Spinal cord (tissue), 9 donors: ENCODE measurements at regions not wholly inside any gene's neighbourhood (a gene's known extent, or its start where the extent isn't known, plus 50 kb on each side); places are given as distances from the start of the nearest gene placed in this dataset.

ENCODE experiments used
- DNase-seq, 6 donors: peaks; one replicate each; pipeline versions ENCODE4 v3.0.0 to v3.0.0-alpha.2; 2013 to 2015; ENCODE audit warnings: low spot score in 6 of 6, low read depth in 4 of 6
- H3K27ac ChIP-seq: one replicate; pipeline ENCODE4 v1.5.1; 2013; ENCODE audit warnings: low read depth, low read length, control low read depth
- H3K27me3 ChIP-seq: one replicate; pipeline ENCODE4 v1.6.1; 2013; ENCODE audit warnings: low read length; ENCODE audit not compliant: control insufficient read depth, insufficient read depth
- H3K36me3 ChIP-seq: one replicate; pipeline ENCODE4 v1.6.1; 2013; ENCODE audit warnings: low read length; ENCODE audit not compliant: control insufficient read depth, insufficient read depth
- H3K4me1 ChIP-seq: one replicate; pipeline ENCODE4 v1.6.1; 2013; ENCODE audit warnings: low read length; ENCODE audit not compliant: control insufficient read depth, insufficient read depth
- H3K4me3 ChIP-seq: one replicate; pipeline ENCODE4 v1.5.1; 2013; ENCODE audit warnings: low read depth, low read length, control low read depth
- H3K9me3 ChIP-seq: one replicate; pipeline ENCODE4 v1.6.1; 2013; ENCODE audit warnings: low read length; ENCODE audit not compliant: control insufficient read depth, insufficient read depth
- WGBS: methylation state at CpG from one replicate; pipeline ENCODE4 v1.1.5; 2013; ENCODE audit warnings: missing lambda C conversion rate; ENCODE audit not compliant: insufficient coverage; 5-methylcytosine and 5-hydroxymethylcytosine counted together
- donor health status: healthy.

DNA sequence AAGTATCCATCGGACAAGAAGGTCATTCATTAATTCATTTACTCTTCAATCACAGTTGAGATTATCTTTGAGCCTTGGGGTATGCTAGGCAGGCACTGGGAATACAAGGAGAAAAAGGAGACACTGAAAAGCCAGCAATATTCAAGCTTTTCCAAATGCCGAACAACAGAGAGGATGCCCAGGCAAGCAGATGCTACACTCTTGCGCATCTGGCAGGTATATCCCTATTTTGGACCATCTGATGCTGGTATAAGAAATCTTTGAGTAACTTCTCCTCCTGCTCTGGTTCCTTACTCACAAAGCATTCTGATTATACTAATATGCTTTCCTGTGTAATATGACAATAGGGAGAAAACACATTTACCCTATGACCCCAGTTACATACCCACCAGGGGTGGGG lies 354.9 kb downstream of the CBLL2 start:
- DNase-seq = no peak
- no peak overlapping the region for H3K27ac ChIP-seq
- no peaks in the 10 kb centered on the region for H3K36me3 ChIP-seq
- WGBS = 60% methylated on average over 1 of the region's 3 CpGs
- no peak overlapping the region for H3K4me3 ChIP-seq
- no peaks in the 10 kb centered on the region for H3K4me1 ChIP-seq
- no peaks in the 10 kb centered on the region for H3K27me3 ChIP-seq
- H3K9me3 ChIP-seq = no peaks in the 10 kb centered on the region

DNA sequence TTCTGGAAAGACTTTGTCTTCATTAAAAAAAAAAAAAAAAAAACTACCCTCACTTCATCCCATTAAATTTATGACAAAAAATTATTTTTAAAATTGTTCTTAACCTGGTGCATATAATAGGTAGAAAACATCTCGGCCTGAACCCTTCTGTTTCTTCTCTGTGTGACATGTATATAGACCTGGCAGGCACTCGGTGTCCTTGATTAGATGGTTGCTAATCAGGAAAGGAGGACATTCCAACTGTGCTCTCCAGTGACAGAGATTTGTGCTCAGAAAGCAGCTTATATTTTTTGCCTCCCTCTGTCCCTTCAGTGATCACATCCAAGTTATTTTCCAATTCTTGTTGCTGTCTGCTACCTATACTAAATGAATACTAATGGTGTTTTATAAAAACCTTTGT lies 355.6 kb downstream of the CBLL2 start:
- H3K36me3 ChIP-seq = no peaks in the 10 kb centered on the region
- WGBS = 17% methylated on average over 1 of the region's 2 CpGs
- H3K4me3 ChIP-seq = no peak overlapping the region
- H3K4me1 ChIP-seq = no peaks in the 10 kb centered on the region
- no peak for DNase-seq
- H3K27ac ChIP-seq = no peak overlapping the region
- no peaks in the 10 kb centered on the region for H3K27me3 ChIP-seq
- no peaks in the 10 kb centered on the region for H3K9me3 ChIP-seq

GRCh38 chrX:22629105-22629725 lies 356.5 kb downstream of the CBLL2 start:
- no peak overlapping the region for H3K27ac ChIP-seq

GRCh38 chrX:22634083-22634482 lies 361.4 kb downstream of the CBLL2 start:
- H3K4me1 ChIP-seq = no peaks in the 10 kb centered on the region
- WGBS = 27% methylated on average over 4 of the region's 4 CpGs
- no peak for DNase-seq
- no peaks in the 10 kb centered on the region for H3K36me3 ChIP-seq
- no peaks in the 10 kb centered on the region for H3K27me3 ChIP-seq
- no peak overlapping the region for H3K27ac ChIP-seq
- no peak overlapping the region for H3K4me3 ChIP-seq
- no peaks in the 10 kb centered on the region for H3K9me3 ChIP-seq

More at GRCh38 chrX:22629105-22629725, 356.5 kb downstream of the CBLL2 start:
- WGBS = 49% methylated on average over 2 of the region's 2 CpGs
- Histone ChIP-seq H3K9me3 (no peaks in the 10 kb centered on the region), H3K36me3 (no peaks in the 10 kb centered on the region), H3K27me3 (no peaks in the 10 kb centered on the region), H3K4me1 (no peaks in the 10 kb centered on the region), H3K4me3 (no peak overlapping the region)
- peak in 1 of 6 donors; percentile 6 for DNase-seq

DNA sequence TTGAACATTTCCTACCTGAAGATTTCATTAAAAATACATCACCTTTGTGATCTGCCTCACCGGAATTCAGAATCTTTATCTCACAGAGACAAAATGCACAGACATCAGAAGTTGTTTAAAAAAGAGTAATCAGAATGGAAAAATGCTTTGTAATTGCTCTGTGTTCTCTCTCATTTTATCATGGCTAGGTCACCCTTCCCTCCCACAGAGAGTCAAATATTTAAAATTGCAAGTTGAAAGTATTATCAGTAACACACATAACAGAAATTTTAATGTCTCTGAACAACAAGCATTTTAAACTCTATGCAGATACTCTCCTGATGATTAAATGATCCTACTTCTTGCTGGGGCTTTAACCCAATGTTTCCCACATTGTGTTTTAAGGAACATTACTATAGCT lies 362.0 kb downstream of the CBLL2 start:
- H3K27ac ChIP-seq = no peak overlapping the region
- H3K9me3 ChIP-seq = no peaks in the 10 kb centered on the region
- no peak overlapping the region for H3K4me3 ChIP-seq
- no peaks in the 10 kb centered on the region for H3K27me3 ChIP-seq
- no peaks in the 10 kb centered on the region for H3K36me3 ChIP-seq
- DNase-seq = no peak
- WGBS = no CpG with 5 or more reads among the region's 1 CpG
- H3K4me1 ChIP-seq = no peaks in the 10 kb centered on the region

DNA sequence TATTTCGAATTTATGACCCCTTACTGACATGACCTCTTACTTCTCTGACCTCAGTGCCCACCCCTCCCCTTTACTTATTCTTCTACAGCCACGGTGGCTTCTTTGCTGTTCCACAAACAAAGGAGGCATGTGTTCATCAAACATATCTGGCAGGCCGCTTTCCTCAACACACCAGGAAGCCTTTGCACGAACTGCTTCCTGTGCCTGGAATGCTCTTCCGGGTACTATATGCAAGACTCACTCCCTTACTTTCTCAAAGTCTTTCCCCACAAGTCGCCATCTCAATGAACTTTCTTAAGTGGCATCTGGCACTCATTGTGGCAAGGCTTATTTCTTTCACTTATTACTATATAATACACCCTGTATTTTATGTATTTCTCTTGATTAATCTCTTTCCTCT lies 351.5 kb upstream of the DDX53 start:
- 59% methylated on average over 5 of the region's 6 CpGs for whole genome bisulfite sequencing
- H3K4me1 ChIP-seq = no peaks in the 10 kb centered on the region
- peaks cover 2% of the 10 kb centered on the region for H3K27me3 ChIP-seq
- no peaks in the 10 kb centered on the region for H3K36me3 ChIP-seq
- no peak for DNase-seq
- H3K27ac ChIP-seq = no peak overlapping the region
- H3K4me3 ChIP-seq = no peak overlapping the region
- peaks cover 3% of the 10 kb centered on the region for H3K9me3 ChIP-seq

DNA sequence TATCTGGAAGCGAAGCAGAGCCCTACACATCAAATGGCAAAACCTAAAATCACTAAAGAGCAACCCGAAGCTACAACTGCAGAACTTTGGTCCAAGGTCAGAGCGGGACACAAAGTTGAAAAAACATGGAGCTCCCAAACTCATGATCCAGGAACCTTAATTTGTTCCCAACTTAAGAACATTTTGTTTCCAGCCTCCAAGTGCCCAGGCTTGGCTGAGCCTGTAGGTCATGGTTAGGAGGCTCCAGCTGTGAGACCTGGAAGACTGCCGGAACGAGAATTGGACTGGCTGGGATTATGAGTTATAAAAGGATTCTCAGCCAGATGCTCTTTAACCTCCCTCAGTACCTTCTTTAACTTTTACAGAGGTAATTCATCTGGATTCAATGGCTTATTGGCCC lies 349.1 kb upstream of the DDX53 start:
- Histone ChIP-seq H3K36me3 (no peaks in the 10 kb centered on the region), H3K4me1 (no peaks in the 10 kb centered on the region), H3K9me3 (peaks cover 3% of the 10 kb centered on the region), H3K27me3 (no peaks in the 10 kb centered on the region), H3K27ac (no peak overlapping the region), H3K4me3 (no peak overlapping the region)
- WGBS = 76% methylated on average over 3 of the region's 5 CpGs
- DNase-seq = no peak

- no peak overlapping the region for H3K27ac ChIP-seq
- H3K4me3 ChIP-seq = no peak overlapping the region
- no peaks in the 10 kb centered on the region for H3K4me1 ChIP-seq
- H3K9me3 ChIP-seq = no peaks in the 10 kb centered on the region
- 16% methylated on average over 6 of the region's 6 CpGs for WGBS
- H3K36me3 ChIP-seq = no peaks in the 10 kb centered on the region
- peak in 3 of 6 donors; percentile 15 to 81 (median 36) for DNase-seq
- H3K27me3 ChIP-seq = no peaks in the 10 kb centered on the region
Measured at GRCh38 chrX:22652596-22652995, 347.2 kb upstream of the DDX53 start.

DNA sequence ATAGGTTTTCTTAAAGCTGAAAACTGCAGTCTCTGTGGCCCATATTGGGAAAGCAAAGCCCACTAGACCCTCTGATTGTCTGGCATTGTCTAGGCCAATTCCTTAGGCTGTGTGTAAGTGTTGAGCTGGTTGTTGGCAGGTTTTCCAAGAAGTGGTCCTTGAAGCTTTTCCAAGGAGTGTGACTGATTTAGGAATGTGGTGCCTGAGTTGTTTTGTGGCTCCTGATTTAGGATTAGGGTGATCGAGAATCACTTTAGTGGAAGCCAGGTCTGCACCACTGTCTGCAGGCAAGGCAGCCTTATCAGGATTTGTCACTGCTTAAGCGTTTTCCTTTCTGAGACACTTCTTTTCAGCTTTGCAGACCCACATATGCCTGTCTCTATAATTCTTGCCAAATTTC lies 339.0 kb upstream of the DDX53 start:
- Histone ChIP-seq H3K4me1 (no peaks in the 10 kb centered on the region), H3K27ac (no peak overlapping the region), H3K9me3 (no peaks in the 10 kb centered on the region), H3K27me3 (no peaks in the 10 kb centered on the region), H3K4me3 (no peak overlapping the region), H3K36me3 (no peaks in the 10 kb centered on the region)
- DNase-seq = no peak
- WGBS = no CpG with 5 or more reads among the region's 2 CpGs

DNA sequence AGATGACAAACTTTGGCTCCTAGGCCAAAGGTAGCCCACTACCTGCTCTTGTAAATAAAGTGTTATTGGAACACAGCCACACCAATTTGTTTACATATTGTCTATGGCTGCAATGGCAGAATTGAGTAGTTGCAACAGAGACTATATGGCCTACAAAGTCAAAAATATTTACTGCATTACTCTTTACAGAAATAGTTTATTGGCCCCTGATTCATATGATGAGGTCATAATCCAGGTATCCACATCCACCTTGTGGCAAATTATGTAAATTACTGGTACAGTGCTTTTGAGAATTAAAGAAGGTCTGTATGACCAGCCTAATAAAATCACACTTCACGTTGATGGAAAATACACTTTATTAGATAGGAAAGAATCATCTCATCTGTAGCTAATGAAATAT lies 337.0 kb upstream of the DDX53 start:
- Histone ChIP-seq H3K9me3 (no peaks in the 10 kb centered on the region), H3K27ac (no peak overlapping the region), H3K4me1 (no peaks in the 10 kb centered on the region), H3K4me3 (no peak overlapping the region), H3K27me3 (no peaks in the 10 kb centered on the region), H3K36me3 (no peaks in the 10 kb centered on the region)
- no peak for DNase-seq
- WGBS = no CpG with 5 or more reads among the region's 1 CpG
